Mesothelial cell of epicardium (in vitro differentiated cells): ENCODE measurements at regions not wholly inside any gene's neighbourhood (a gene's known extent, or its start where the extent isn't known, plus 50 kb on each side); places are given as distances from the start of the nearest gene placed in this dataset.

Experiments used
- DNase-seq, 2 experiments: peaks; one replicate each; pipeline ENCODE4 v3.0.0; 2021; ENCODE audit warnings: low spot score in 2 of 2; ENCODE audit not compliant: unreplicated experiment in 2 of 2
- H3K27ac Mint-ChIP-seq: 2 replicates; pipeline ENCODE4 v1.8.0; 2021; ENCODE audit warnings: mixed read lengths
- H3K27me3 Mint-ChIP-seq: 2 replicates; pipeline ENCODE4 v1.8.0; 2021; ENCODE audit warnings: low read depth, mixed read lengths
- H3K36me3 Mint-ChIP-seq: 2 replicates; pipeline ENCODE4 v1.8.0; 2021; ENCODE audit warnings: mixed read lengths
- H3K4me1 Mint-ChIP-seq: 2 replicates; pipeline ENCODE4 v1.8.0; 2021; ENCODE audit warnings: mixed read lengths
- H3K4me3 Mint-ChIP-seq: 2 replicates; pipeline ENCODE4 v1.8.0; 2021; ENCODE audit warnings: mild to moderate bottlenecking, moderate library complexity, mixed read lengths
- H3K9me3 Mint-ChIP-seq: 2 replicates; pipeline ENCODE4 v1.8.0; 2021; ENCODE audit warnings: mixed read lengths
- CTCF ChIP-seq: fragments of 200-600 bp; sonication (generic); IDR thresholded peaks from one replicate; pipeline ENCODE4 v1.5.0; 2021; ENCODE audit warnings: antibody characterized with exemption; ENCODE audit not compliant: unreplicated experiment

- Mint-ChIP-seq H3K9me3 (no peaks in the 10 kb centered on the region), H3K4me1 (peaks cover 36% of the 10 kb centered on the region), H3K27ac (no peak overlapping the region), H3K27me3 (peaks cover 4% of the 10 kb centered on the region), H3K4me3 (no peak overlapping the region), H3K36me3 (no peaks in the 10 kb centered on the region)
- no peak for TF ChIP-seq CTCF
- no peak for DNase-seq
These were observed 124.7 kb upstream of the PMEPA1 start for GRCh38 chr20:57834306-57835073.

- Mint-ChIP-seq H3K27ac (no peak overlapping the region), H3K36me3 (no peaks in the 10 kb centered on the region), H3K27me3 (peaks cover 4% of the 10 kb centered on the region), H3K4me1 (peaks cover 21% of the 10 kb centered on the region), H3K4me3 (no peak overlapping the region), H3K9me3 (no peaks in the 10 kb centered on the region)
- DNase-seq = no peak
- TF ChIP-seq CTCF = no peak
These were observed 122.3 kb upstream of the PMEPA1 start for GRCh38 chr20:57831993-57832585.

- H3K9me3 Mint-ChIP-seq = no peaks in the 10 kb centered on the region
- H3K4me1 Mint-ChIP-seq = peaks cover 20% of the 10 kb centered on the region
- no peak for DNase-seq
- no peaks in the 10 kb centered on the region for H3K36me3 Mint-ChIP-seq
- no peak for TF ChIP-seq CTCF
- H3K4me3 Mint-ChIP-seq = no peak overlapping the region
- H3K27me3 Mint-ChIP-seq = peaks cover 4% of the 10 kb centered on the region
- no peak overlapping the region for H3K27ac Mint-ChIP-seq
These were observed 121.6 kb upstream of the PMEPA1 start for GRCh38 chr20:57831326-57831992.

- H3K27me3 Mint-ChIP-seq = peaks cover 4% of the 10 kb centered on the region
These were observed 120.7 kb upstream of the PMEPA1 start for GRCh38 chr20:57830515-57830895.

More at GRCh38 chr20:57830515-57830895, 120.7 kb upstream of the PMEPA1 start:
- H3K4me1 Mint-ChIP-seq = peaks cover 21% of the 10 kb centered on the region
- no peak for TF ChIP-seq CTCF
- DNase-seq = no peak
- H3K36me3 Mint-ChIP-seq = no peaks in the 10 kb centered on the region
- no peaks in the 10 kb centered on the region for H3K9me3 Mint-ChIP-seq
- no peak overlapping the region for H3K27ac Mint-ChIP-seq
- no peak overlapping the region for H3K4me3 Mint-ChIP-seq
